ENCODE measurements at regions not wholly inside any gene's neighbourhood (a gene's known extent, or its start where the extent isn't known, plus 50 kb on each side); places are given as distances from the start of the nearest gene placed in this dataset.

GRCh38 chr17:77509599-77509998 lies 368.8 kb downstream of the SEC14L1 start:
- Histone ChIP-seq H2BK5ac (ENCODE audit: low read depth, low read length) (no peak overlapping the region), H2AK5ac (ENCODE audit: low read depth, low read length) (peak overlapping the region; percentile 98), H4K8ac (ENCODE audit: extremely low read depth, insufficient read depth, low read length) (no peak overlapping the region), H3K18ac (ENCODE audit: extremely low read depth, low read length) (no peak overlapping the region), H3K79me2 (ENCODE audit: control insufficient read depth in 1 of 2, insufficient read depth in 2 of 2, low read length in 2 of 2) (no peaks in the 10 kb centered on the region), H3K9me3 (ENCODE audit: insufficient read depth in 2 of 2, low read depth in 1 of 2, low read length in 1 of 2) (peaks cover 0 to 5% of the 10 kb centered on the region in 2 experiments; a peak in 1 of 4 replicates), H3K23me2 (ENCODE audit: low read depth, low read length) (peaks cover 9% of the 10 kb centered on the region; the same call in 1 of the 2 replicates), H3K56ac (replicated peaks; ENCODE audit: insufficient read length, low read depth, low read length) (no peak overlapping the region), H4K20me1 (replicated peaks in 1 of 2; ENCODE audit: control insufficient read depth in 1 of 2, insufficient read depth in 2 of 2, low read length in 2 of 2) (peaks cover 0 to 1% of the 10 kb centered on the region in 2 experiments), H2AFZ (ENCODE audit: low read length) (no peak overlapping the region), H2BK120ac (replicated peaks; ENCODE audit: low read depth, low read length) (no peak overlapping the region), H2BK20ac (ENCODE audit: low read length) (no peak overlapping the region), H3K27me3 (replicated peaks in 1 of 4; ENCODE audit: control insufficient read depth in 3 of 4, extremely low read depth in 1 of 4, insufficient read depth in 3 of 4, low read length in 3 of 4) (no peaks in the 10 kb centered on the region), H3K9ac (replicated peaks in 1 of 4; ENCODE audit: extremely low read depth in 1 of 4, low read depth in 3 of 4, low read length in 3 of 4) (no peak overlapping the region), H2BK15ac (ENCODE audit: low read length) (no peak overlapping the region), H3K4me1 (replicated peaks in 1 of 4; ENCODE audit: control insufficient read depth in 3 of 4, insufficient read depth in 4 of 4, low read length in 3 of 4) (peaks cover 0 to 4% (median 2%) of the 10 kb centered on the region in 4 experiments; a peak in 3 of 7 replicates), H3K4me2 (ENCODE audit: insufficient read depth in 1 of 2, low read depth in 2 of 2, low read length in 2 of 2) (no peak overlapping the region), H3K36me3 (ENCODE audit: control insufficient read depth in 2 of 4, insufficient read depth in 4 of 4, low read length in 3 of 4) (no peaks in the 10 kb centered on the region), H3K14ac (ENCODE audit: insufficient read length) (no peak overlapping the region), H4K5ac (ENCODE audit: insufficient read length, low read depth, low read length) (no peak overlapping the region), H4K91ac (replicated peaks; ENCODE audit: insufficient read length, low read length) (no peak overlapping the region), H3K79me1 (ENCODE audit: low read depth, low read length) (no peaks in the 10 kb centered on the region), H3K23ac (ENCODE audit: insufficient read length) (no peak overlapping the region), H3K4me3 (ENCODE audit: extremely low read depth in 1 of 4, insufficient read depth in 2 of 4, low read depth in 3 of 4, low read length in 4 of 4) (no peak overlapping the region), H2BK12ac (ENCODE audit: low read depth, low read length) (no peak overlapping the region), H3K4ac (replicated peaks; ENCODE audit: insufficient read length, low read depth, low read length) (no peak overlapping the region), H3K27ac (ENCODE audit: low read depth, low read length) (no peak overlapping the region)
- ChIA-PET CTCF (ENCODE audit: partially characterized antibody) (no interaction called here), POLR2A (ENCODE audit: partially characterized antibody) (no interaction called here)
- FAIRE-seq (no peak), DNase-seq (ENCODE audit: low read depth in 1 of 2, low spot score in 2 of 2) (no peak)
- 96% methylated on average over 2 of the region's 2 CpGs; no CpG with 5 or more reads in 1 of the 2 experiments for WGBS, 2 experiments (ENCODE audit: extremely low coverage in 1 of 2, insufficient coverage in 1 of 2, insufficient read length in 1 of 2, insufficient replicate concordance in 2 of 2, low coverage in 1 of 2, low lambda C conversion rate in 2 of 2, missing lambda C conversion rate in 1 of 2)
- TF ChIP-seq POU5F1 (IDR thresholded peaks at IDR 0.05; ENCODE audit: low read depth, low read length) (no peak), EZH2 (IDR thresholded peaks at IDR 0.05; ENCODE audit: low read depth, low read length, severe bottlenecking) (no peak)
